ENCODE measurements at regions not wholly inside any gene's neighbourhood (a gene's known extent, or its start where the extent isn't known, plus 50 kb on each side); places are given as distances from the start of the nearest gene placed in this dataset.
"Not testable (repeated sequence)": the region's sequence is repeated elsewhere in the genome, so short reads cannot be mapped to it uniquely, and the experiment has no call there.

DNA sequence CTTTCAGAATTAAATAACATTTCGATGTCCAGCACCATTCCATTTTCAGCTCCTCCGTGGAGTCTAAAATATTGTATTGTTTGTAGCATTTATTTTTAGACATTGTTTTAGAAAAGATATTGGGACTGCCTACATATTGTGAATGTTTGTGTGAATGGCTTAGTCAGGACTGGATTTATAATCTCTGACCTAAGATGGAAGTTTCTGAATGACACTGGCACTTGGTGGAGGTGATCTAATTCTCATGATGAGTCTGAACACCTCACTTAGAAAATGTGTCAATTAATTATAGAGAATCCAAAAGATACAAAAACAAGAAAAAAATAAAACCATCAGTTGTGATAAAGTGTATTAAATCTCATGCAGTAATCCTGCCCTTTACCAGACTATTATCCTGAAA is 60.8 kb upstream of the HBS1L start:
- H2AFZ ChIP-seq (ENCODE audit: low read length) = no peak overlapping the region; the same call in 1 of the 2 replicates
- no peaks in the 10 kb centered on the region for H3F3A ChIP-seq (ENCODE audit: insufficient read depth, low read length)
- H3K4me1 ChIP-seq (ENCODE audit: insufficient read depth, low read length, severe bottlenecking) = peaks cover 70% of the 10 kb centered on the region
- peak overlapping the region; percentile 77 for H3K27ac ChIP-seq (ENCODE audit: low read depth, low read length, poor library complexity, severe bottlenecking)
- H3K27me3 ChIP-seq (ENCODE audit: insufficient read depth, low read length) = no peaks in the 10 kb centered on the region
- H3K4me2 ChIP-seq (ENCODE audit: low read length) = peak overlapping the region; percentile 25
- H3K9me2 ChIP-seq (ENCODE audit: low read depth, low read length) = no peaks in the 10 kb centered on the region
- peak overlapping the region; percentile 40 for H3K9ac ChIP-seq (ENCODE audit: low read length)
- no peaks in the 10 kb centered on the region; the same call in 1 of the 2 replicates for H3K9me3 ChIP-seq (ENCODE audit: low read length)
- H3K36me3 ChIP-seq (ENCODE audit: insufficient read depth, low read length) = no peaks in the 10 kb centered on the region
- no peaks in the 10 kb centered on the region for H4K20me1 ChIP-seq (ENCODE audit: insufficient read depth, low read length)
- no peak overlapping the region for H3K4me3 ChIP-seq (ENCODE audit: low read depth, low read length, poor library complexity, severe bottlenecking)
- no peaks in the 10 kb centered on the region for H3K79me2 ChIP-seq (ENCODE audit: insufficient read depth, low read length)
- TF ChIP-seq EZH2 (IDR thresholded peaks at IDR 0.05; ENCODE audit: borderline replicate concordance, low read length) = no peak
- TF ChIP-seq, protein P1, sequence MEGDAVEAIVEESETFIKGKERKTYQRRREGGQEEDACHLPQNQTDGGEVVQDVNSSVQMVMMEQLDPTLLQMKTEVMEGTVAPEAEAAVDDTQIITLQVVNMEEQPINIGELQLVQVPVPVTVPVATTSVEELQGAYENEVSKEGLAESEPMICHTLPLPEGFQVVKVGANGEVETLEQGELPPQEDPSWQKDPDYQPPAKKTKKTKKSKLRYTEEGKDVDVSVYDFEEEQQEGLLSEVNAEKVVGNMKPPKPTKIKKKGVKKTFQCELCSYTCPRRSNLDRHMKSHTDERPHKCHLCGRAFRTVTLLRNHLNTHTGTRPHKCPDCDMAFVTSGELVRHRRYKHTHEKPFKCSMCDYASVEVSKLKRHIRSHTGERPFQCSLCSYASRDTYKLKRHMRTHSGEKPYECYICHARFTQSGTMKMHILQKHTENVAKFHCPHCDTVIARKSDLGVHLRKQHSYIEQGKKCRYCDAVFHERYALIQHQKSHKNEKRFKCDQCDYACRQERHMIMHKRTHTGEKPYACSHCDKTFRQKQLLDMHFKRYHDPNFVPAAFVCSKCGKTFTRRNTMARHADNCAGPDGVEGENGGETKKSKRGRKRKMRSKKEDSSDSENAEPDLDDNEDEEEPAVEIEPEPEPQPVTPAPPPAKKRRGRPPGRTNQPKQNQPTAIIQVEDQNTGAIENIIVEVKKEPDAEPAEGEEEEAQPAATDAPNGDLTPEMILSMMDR (IDR thresholded peaks at IDR 0.05; ENCODE audit: low read length) = no peak

DNA sequence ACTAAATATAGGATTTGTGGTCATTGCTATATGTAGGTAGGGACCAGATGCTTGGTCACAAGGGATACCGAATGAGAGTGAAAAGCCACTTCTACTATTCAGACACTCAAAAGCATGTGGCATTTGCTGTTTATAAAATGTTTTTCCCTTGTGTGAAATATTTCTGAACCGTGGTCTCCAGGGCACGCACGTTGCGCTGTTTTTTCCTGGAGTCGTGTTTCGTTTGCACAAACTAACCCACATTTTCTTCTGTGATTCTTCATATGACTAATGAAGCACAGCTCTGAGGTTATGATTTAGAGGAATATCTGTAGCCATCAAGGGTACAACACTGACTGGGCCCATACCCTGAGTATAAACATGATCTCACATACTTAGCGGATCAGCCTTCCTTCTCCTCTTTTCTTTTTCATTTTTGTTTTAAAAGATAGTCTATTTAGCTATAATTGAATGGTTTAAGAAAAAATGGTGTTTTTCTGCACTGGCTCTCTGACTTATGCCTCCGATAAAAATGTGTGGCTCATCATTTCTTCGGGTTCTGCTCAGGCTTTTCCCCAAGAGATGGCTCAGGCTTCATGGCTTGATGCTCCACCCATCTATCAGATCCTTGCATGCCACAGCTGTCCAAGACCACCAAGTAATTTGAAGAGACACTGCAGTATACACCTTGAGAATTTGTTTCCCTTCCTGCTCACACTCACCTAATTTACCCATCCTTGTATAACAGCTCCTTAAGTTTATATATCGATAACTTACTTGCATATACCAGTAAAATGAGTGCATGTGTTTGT is 59.9 kb upstream of the HBS1L start:
- Histone ChIP-seq H3K9ac (ENCODE audit: low read length) (peak overlapping the region; percentile 21; the same call in 1 of the 2 replicates), H3K27me3 (ENCODE audit: insufficient read depth, low read length) (no peaks in the 10 kb centered on the region), H3K4me3 (ENCODE audit: low read depth, low read length, poor library complexity, severe bottlenecking) (no peak overlapping the region), H3K36me3 (ENCODE audit: insufficient read depth, low read length) (no peaks in the 10 kb centered on the region), H3K4me2 (ENCODE audit: low read length) (peak overlapping the region; percentile 21; the same call in 1 of the 2 replicates), H3K79me2 (ENCODE audit: insufficient read depth, low read length) (no peaks in the 10 kb centered on the region), H3K4me1 (ENCODE audit: insufficient read depth, low read length, severe bottlenecking) (peaks cover 70% of the 10 kb centered on the region), H3F3A (ENCODE audit: insufficient read depth, low read length) (no peaks in the 10 kb centered on the region), H3K27ac (ENCODE audit: low read depth, low read length, poor library complexity, severe bottlenecking) (peak overlapping the region; percentile 77), H2AFZ (ENCODE audit: low read length) (peak overlapping the region; percentile 88; the same call in 1 of the 2 replicates), H3K9me3 (ENCODE audit: low read length) (peaks cover 4% of the 10 kb centered on the region; the same call in 1 of the 2 replicates), H3K9me2 (ENCODE audit: low read depth, low read length) (no peaks in the 10 kb centered on the region), H4K20me1 (ENCODE audit: insufficient read depth, low read length) (no peaks in the 10 kb centered on the region)
- TF ChIP-seq, protein P1 (IDR thresholded peaks at IDR 0.05; ENCODE audit: low read length) = no peak
- no peak for TF ChIP-seq EZH2 (IDR thresholded peaks at IDR 0.05; ENCODE audit: borderline replicate concordance, low read length)

DNA sequence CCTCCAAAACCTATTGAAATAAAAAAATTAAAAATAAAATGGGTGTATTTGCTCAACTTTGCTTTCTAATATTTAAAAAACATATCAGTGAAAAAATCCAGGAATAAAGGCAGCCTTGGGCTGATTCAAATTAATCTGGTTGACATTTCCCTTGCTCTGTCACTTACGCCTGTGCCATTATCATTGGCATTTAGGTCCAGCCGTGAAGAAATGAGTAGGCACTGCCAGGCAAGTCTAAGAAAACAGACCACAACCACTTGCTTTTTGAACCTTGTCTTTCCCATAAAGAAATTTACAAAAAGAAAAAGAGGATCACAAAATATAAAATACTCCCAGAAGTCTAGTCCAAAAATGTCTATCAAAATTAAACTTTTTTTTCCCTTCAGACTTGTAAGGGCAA is 59.2 kb upstream of the HBS1L start:
- no peaks in the 10 kb centered on the region for H3K27me3 ChIP-seq (ENCODE audit: insufficient read depth, low read length)
- H3K36me3 ChIP-seq (ENCODE audit: insufficient read depth, low read length) = no peaks in the 10 kb centered on the region
- H3K9me3 ChIP-seq (ENCODE audit: low read length) = peaks cover 5% of the 10 kb centered on the region; the same call in 1 of the 2 replicates
- H3K79me2 ChIP-seq (ENCODE audit: insufficient read depth, low read length) = no peaks in the 10 kb centered on the region
- peak overlapping the region; percentile 77 for H3K27ac ChIP-seq (ENCODE audit: low read depth, low read length, poor library complexity, severe bottlenecking)
- H3K4me1 ChIP-seq (ENCODE audit: insufficient read depth, low read length, severe bottlenecking) = peaks cover 66% of the 10 kb centered on the region
- H3F3A ChIP-seq (ENCODE audit: insufficient read depth, low read length) = no peaks in the 10 kb centered on the region
- TF ChIP-seq, protein P1 (IDR thresholded peaks at IDR 0.05; ENCODE audit: low read length) = no peak
- no peak for TF ChIP-seq EZH2 (IDR thresholded peaks at IDR 0.05; ENCODE audit: borderline replicate concordance, low read length)
- H3K9me2 ChIP-seq (ENCODE audit: low read depth, low read length) = no peaks in the 10 kb centered on the region
- H3K9ac ChIP-seq (ENCODE audit: low read length) = no peak overlapping the region; the same call in 1 of the 2 replicates
- no peaks in the 10 kb centered on the region for H4K20me1 ChIP-seq (ENCODE audit: insufficient read depth, low read length)
- H3K4me2 ChIP-seq (ENCODE audit: low read length) = peak overlapping the region; percentile 21; the same call in 1 of the 2 replicates
- H3K4me3 ChIP-seq (ENCODE audit: low read depth, low read length, poor library complexity, severe bottlenecking) = no peak overlapping the region
- H2AFZ ChIP-seq (ENCODE audit: low read length) = peak overlapping the region; percentile 88; the same call in 1 of the 2 replicates

DNA sequence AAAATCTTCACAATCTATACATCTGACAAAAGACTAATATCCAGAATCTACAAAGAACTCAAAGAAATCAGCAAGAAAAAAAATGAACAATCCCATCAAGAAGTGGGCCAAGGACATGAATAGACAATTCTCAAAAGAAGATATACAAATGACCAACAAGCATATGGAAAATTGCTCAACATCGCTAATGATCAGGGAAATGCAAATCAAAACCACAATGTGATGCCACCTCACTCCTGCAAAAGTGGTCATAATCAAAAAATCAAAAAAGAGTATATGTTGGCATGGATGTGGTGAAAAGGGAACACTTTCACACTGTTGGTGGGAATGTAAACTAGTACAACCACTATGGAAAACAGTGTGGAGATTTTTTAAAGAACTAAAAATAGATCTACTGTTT is 58.3 kb upstream of the HBS1L start:
- not testable (repeated sequence) for H3K9ac ChIP-seq (ENCODE audit: low read length); H3K79me2 ChIP-seq (ENCODE audit: insufficient read depth, low read length); H3K36me3 ChIP-seq (ENCODE audit: insufficient read depth, low read length); H3K9me2 ChIP-seq (ENCODE audit: low read depth, low read length); H3K27me3 ChIP-seq (ENCODE audit: insufficient read depth, low read length); H3K4me2 ChIP-seq (ENCODE audit: low read length); H4K20me1 ChIP-seq (ENCODE audit: insufficient read depth, low read length); H3K27ac ChIP-seq (ENCODE audit: low read depth, low read length, poor library complexity, severe bottlenecking); H3K9me3 ChIP-seq (ENCODE audit: low read length); H3K4me3 ChIP-seq (ENCODE audit: low read depth, low read length, poor library complexity, severe bottlenecking); H3F3A ChIP-seq (ENCODE audit: insufficient read depth, low read length); H2AFZ ChIP-seq (ENCODE audit: low read length)
- peaks cover 57% of the 10 kb centered on the region for H3K4me1 ChIP-seq (ENCODE audit: insufficient read depth, low read length, severe bottlenecking)

DNA sequence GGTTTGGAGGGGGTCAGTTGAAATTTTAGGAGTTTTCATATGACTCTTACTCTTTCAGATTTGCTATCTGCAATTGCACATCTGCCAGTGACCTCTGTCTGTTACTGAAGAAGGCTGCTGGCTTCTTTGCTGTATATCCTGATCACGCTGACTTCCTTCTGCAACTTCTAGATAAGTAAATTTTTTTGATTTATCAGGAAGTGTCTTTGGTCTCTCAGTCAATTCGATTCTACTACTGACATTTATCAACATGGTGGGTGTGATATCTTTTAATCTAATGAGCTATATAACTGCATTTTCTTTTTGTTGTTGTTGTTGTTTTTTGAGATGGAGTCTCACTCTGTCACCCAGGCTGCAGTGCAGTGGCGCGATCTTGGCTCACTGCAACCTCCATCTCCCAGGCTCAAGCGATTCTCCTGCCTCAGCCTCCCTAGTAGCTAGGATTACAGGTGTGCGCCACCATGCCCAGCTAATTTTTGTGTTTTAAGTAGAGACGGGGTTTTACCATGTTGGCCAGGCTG is 55.7 kb upstream of the HBS1L start:
- Histone ChIP-seq H3K4me1 (ENCODE audit: insufficient read depth, low read length, severe bottlenecking) (peaks cover 38% of the 10 kb centered on the region), H3K27ac (ENCODE audit: low read depth, low read length, poor library complexity, severe bottlenecking) (peak overlapping the region; percentile 88)
- not testable (repeated sequence) for H3F3A ChIP-seq (ENCODE audit: insufficient read depth, low read length); H3K9me3 ChIP-seq (ENCODE audit: low read length); H3K27me3 ChIP-seq (ENCODE audit: insufficient read depth, low read length); H3K36me3 ChIP-seq (ENCODE audit: insufficient read depth, low read length); H3K4me3 ChIP-seq (ENCODE audit: low read depth, low read length, poor library complexity, severe bottlenecking); H4K20me1 ChIP-seq (ENCODE audit: insufficient read depth, low read length); H3K4me2 ChIP-seq (ENCODE audit: low read length); H3K9me2 ChIP-seq (ENCODE audit: low read depth, low read length); H2AFZ ChIP-seq (ENCODE audit: low read length); H3K9ac ChIP-seq (ENCODE audit: low read length); H3K79me2 ChIP-seq (ENCODE audit: insufficient read depth, low read length)

Data from OCI-LY1 (cell line).